ENCODE measurements at regions not wholly inside any gene's neighbourhood (a gene's known extent, or its start where the extent isn't known, plus 50 kb on each side); places are given as distances from the start of the nearest gene placed in this dataset.

GRCh38 chr1:82472489-82473131 lies 671.9 kb downstream of the ADGRL2 start:
- no peak for TF ChIP-seq POLR2AphosphoS5 (IDR thresholded peaks at IDR 0.05)
- no peak for TF ChIP-seq POLR2A (IDR thresholded peaks at IDR 0.05)
- TF ChIP-seq EP300 (IDR thresholded peaks at IDR 0.05; ENCODE audit: low read depth), result no peak
- TF ChIP-seq, protein P1, sequence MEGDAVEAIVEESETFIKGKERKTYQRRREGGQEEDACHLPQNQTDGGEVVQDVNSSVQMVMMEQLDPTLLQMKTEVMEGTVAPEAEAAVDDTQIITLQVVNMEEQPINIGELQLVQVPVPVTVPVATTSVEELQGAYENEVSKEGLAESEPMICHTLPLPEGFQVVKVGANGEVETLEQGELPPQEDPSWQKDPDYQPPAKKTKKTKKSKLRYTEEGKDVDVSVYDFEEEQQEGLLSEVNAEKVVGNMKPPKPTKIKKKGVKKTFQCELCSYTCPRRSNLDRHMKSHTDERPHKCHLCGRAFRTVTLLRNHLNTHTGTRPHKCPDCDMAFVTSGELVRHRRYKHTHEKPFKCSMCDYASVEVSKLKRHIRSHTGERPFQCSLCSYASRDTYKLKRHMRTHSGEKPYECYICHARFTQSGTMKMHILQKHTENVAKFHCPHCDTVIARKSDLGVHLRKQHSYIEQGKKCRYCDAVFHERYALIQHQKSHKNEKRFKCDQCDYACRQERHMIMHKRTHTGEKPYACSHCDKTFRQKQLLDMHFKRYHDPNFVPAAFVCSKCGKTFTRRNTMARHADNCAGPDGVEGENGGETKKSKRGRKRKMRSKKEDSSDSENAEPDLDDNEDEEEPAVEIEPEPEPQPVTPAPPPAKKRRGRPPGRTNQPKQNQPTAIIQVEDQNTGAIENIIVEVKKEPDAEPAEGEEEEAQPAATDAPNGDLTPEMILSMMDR (IDR thresholded peaks at IDR 0.05), result no peak
- no peak overlapping the region for H3K4me3 ChIP-seq
- 93 to 100% methylated on average over 2 of the region's 2 CpGs for WGBS, 2 donors (ENCODE audit: low coverage in 1 of 2)
- no peaks in the 10 kb centered on the region for H3K36me3 ChIP-seq
- no peak for DNase-seq
- in situ Hi-C loops (cut with MboI; ENCODE audit: low pct_ligation_motif_present in 1 of 4, low pct_unique_long_range_greater_than_20kb in 1 of 4, low sequenced_read_pairs in 3 of 4) (no loop called here), intact Hi-C loops (cut with DNase I; ENCODE audit: low total_unique reads) (no loop called here)
- no peaks in the 10 kb centered on the region for H3K9me3 ChIP-seq
- H3K4me1 ChIP-seq, result no peaks in the 10 kb centered on the region
- no peaks in the 10 kb centered on the region for H3K27me3 ChIP-seq
- no peak overlapping the region for H3K27ac ChIP-seq

DNA sequence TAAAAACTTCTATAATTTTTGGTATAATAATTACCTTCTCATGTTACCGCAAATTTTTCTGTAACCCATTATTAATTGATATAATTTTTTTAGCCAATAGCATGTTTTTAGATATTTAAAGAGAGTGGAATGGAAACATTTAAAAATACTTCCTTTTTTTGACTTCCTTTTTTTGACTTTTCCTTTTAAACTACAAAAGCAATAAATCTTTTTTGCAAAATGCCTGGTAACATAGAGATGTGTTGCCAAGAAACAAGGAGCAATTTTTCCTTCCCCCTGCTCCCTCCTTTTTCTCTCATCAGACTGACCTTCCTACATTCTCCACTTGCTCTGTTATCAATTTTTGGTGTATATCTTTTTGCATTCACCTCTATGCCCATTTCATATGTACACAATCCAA lies 666.2 kb downstream of the ADGRL2 start:
- Histone ChIP-seq H3K9me3 (no peaks in the 10 kb centered on the region), H3K36me3 (no peaks in the 10 kb centered on the region), H3K27ac (no peak overlapping the region), H3K4me1 (peaks cover 0 to 9% (median 2%) of the 10 kb centered on the region in 4 donors), H3K4me3 (no peak overlapping the region), H3K27me3 (no peaks in the 10 kb centered on the region)
- intact Hi-C loops (cut with DNase I; ENCODE audit: low total_unique reads) (no loop called here), in situ Hi-C loops (cut with MboI; ENCODE audit: low pct_ligation_motif_present in 1 of 4, low pct_unique_long_range_greater_than_20kb in 1 of 4, low sequenced_read_pairs in 3 of 4) (no loop called here)
- no peak for DNase-seq
- TF ChIP-seq, protein P1 (IDR thresholded peaks at IDR 0.05), result no peak
- TF ChIP-seq POLR2AphosphoS5 (IDR thresholded peaks at IDR 0.05) (no peak), POLR2A (IDR thresholded peaks at IDR 0.05) (no peak), EP300 (IDR thresholded peaks at IDR 0.05; ENCODE audit: low read depth) (no peak)
- WGBS, 2 donors (ENCODE audit: low coverage in 1 of 2), result 74 to 100% methylated on average over 1 of the region's 1 CpG

- in situ Hi-C loops (cut with MboI; ENCODE audit: low pct_ligation_motif_present in 1 of 4, low pct_unique_long_range_greater_than_20kb in 1 of 4, low sequenced_read_pairs in 3 of 4), result no loop called here
These were observed 665.7 kb downstream of the ADGRL2 start for GRCh38 chr1:82466416-82466815.

GRCh38 chr1:82465024-82465423 lies 664.3 kb downstream of the ADGRL2 start:
- H3K4me3 ChIP-seq, result no peak overlapping the region
- no peaks in the 10 kb centered on the region for H3K27me3 ChIP-seq
- no peak for DNase-seq
- in situ Hi-C loops (cut with MboI; ENCODE audit: low pct_ligation_motif_present in 1 of 4, low pct_unique_long_range_greater_than_20kb in 1 of 4, low sequenced_read_pairs in 3 of 4) (no loop called here), intact Hi-C loops (cut with DNase I; ENCODE audit: low total_unique reads) (no loop called here)
- TF ChIP-seq EP300 (IDR thresholded peaks at IDR 0.05; ENCODE audit: low read depth) (no peak), POLR2AphosphoS5 (IDR thresholded peaks at IDR 0.05) (no peak), POLR2A (IDR thresholded peaks at IDR 0.05) (no peak)
- TF ChIP-seq, protein P1 (IDR thresholded peaks at IDR 0.05), result no peak
- WGBS, 2 donors (ENCODE audit: low coverage in 1 of 2), result 43 to 55% methylated on average over 3 of the region's 3 CpGs
- no peaks in the 10 kb centered on the region for H3K36me3 ChIP-seq
- H3K4me1 ChIP-seq, result peaks cover 0 to 9% (median 2%) of the 10 kb centered on the region in 4 donors
- no peaks in the 10 kb centered on the region for H3K9me3 ChIP-seq
- H3K27ac ChIP-seq, result no peak overlapping the region

More at GRCh38 chr1:82466416-82466815, 665.7 kb downstream of the ADGRL2 start:
- Histone ChIP-seq H3K9me3 (no peaks in the 10 kb centered on the region), H3K4me1 (peaks cover 0 to 9% (median 2%) of the 10 kb centered on the region in 4 donors), H3K36me3 (no peaks in the 10 kb centered on the region), H3K27me3 (no peaks in the 10 kb centered on the region), H3K27ac (no peak overlapping the region), H3K4me3 (no peak overlapping the region)
- no peak for DNase-seq
- intact Hi-C loops (cut with DNase I; ENCODE audit: low total_unique reads), result no loop called here
- no peak for TF ChIP-seq POLR2A (IDR thresholded peaks at IDR 0.05)
- no peak for TF ChIP-seq EP300 (IDR thresholded peaks at IDR 0.05; ENCODE audit: low read depth)
- TF ChIP-seq, protein P1 (IDR thresholded peaks at IDR 0.05), result no peak
- no peak for TF ChIP-seq POLR2AphosphoS5 (IDR thresholded peaks at IDR 0.05)
